ENCODE measurements at regions not wholly inside any gene's neighbourhood (a gene's known extent, or its start where the extent isn't known, plus 50 kb on each side); places are given as distances from the start of the nearest gene placed in this dataset.

- no peak for DNase-seq
These were observed 89.4 kb downstream of the EFNB1 start for GRCh38 chrX:68918202-68918601.

- DNase-seq = no peak
These were observed 89.0 kb downstream of the EFNB1 start for GRCh38 chrX:68917799-68918198.

DNA sequence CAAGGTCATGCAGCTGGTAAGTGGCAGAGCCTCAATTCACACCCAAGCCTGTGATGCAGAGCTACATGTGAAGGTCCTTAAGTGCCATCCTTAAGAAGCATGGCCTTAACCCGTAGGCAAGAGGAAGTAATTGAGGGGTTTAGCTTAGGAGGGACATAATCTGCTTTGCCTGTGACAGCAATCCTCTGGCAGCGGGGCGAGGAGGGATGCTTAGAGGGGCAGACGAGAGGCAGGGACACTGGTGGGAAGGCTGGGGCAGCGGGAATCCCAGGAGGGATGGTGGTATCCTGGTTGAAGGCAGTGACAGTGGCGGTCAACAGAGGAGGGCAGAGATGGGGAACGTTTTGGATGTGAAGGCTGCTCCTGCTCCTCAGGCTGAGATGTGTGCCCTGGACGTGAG is 88.1 kb downstream of the EFNB1 start:
- no peak for DNase-seq

DNA sequence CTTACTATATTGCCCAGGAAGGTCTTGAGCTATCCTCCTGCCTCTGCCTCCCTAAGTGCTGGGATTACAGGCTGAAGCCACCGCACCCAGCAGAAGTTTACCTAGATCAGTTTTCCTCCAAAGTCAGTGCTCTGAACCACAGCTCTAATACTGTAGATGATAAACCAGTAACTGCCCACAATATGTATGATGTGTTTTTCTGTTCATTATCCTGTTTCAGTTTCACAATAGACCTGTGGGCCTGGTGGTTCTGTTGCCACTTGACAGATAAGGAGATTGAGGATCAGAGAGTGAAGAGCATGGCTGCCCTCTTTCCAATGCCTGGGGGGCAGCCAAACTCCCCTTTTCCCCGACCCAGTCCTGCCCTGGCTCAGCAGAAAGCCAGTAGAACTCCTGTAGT is 87.0 kb downstream of the EFNB1 start:
- DNase-seq = no peak

- no peak for DNase-seq
These were observed 85.7 kb downstream of the EFNB1 start for GRCh38 chrX:68914479-68914946.

- no peak for DNase-seq
These were observed 84.4 kb downstream of the EFNB1 start for GRCh38 chrX:68913249-68913547.

- no peak for DNase-seq
These were observed 83.3 kb downstream of the EFNB1 start for GRCh38 chrX:68912113-68912512.

DNA sequence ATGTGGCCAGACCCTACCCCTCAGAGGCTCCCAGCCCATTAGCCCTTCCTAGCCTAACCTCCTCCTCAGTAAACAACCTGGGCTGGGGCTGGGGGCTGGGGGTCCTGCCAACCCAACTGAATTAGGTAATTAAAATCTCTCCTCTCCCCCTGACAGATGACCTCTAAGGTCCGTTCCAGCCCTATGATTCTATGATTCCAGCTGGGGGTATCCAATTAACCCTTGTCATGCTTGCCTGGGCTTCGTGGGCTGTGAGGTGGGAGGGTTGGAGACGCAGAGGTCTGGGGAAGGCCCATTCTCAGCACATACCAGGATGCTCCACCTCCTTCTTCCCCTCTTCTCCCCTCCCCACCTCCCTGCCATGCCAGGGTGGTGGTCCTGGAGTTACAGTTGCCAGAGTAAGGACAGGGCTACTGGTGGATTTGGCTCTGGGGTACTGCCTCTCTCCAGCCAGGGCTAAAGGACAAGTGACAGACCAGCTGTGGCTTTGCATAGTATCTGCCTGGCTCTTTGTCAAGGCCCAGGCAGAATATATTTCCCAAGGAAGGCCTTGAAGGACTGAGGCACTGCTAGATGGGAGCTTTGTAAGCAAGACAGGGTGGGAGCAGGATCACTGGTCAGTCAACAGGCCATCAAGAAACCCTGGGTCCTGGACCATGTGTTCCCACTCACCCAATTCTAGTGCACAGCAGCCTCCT is 82.1 kb downstream of the EFNB1 start:
- DNase-seq = no peak

DNA sequence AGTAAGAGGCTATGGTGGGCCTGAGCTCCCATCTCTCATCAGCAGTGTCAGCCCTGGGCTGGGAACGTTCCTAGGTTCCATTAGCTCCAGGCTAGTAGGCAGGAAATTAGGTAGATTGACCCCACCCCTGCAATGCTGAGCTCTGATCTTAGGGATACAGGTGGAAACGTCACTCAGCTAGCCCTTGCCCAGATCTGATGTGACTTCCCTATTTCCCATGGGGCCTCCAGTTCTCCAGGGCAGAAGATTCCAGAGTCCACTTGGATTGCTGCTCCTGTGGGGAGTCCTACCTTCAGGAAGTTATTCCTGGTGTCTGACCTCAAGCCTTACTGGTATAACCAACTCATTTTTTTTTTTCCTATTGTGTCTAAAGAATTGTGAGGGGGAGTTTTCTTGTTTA is 81.1 kb downstream of the EFNB1 start:
- DNase-seq = no peak

DNA sequence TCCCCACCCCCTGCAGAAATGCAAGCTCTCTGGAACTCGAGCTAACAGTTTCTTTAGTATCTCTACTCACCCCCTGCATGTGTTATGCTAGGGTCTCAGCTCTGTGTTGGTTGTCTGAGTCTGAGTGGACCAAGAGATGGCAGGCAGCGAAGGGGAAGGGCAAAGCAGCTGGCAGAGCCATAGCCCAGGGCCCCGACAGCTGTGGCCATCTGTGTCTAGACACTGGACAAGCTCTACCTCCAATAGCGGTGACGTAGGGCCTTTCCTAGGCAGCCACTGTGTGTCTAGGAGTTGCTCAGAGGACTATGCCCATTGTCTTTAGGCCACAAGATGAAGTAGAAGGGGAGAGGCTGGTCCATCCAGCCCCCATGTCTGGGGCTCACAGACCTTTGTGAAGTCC is 79.2 kb downstream of the EFNB1 start:
- no peak for DNase-seq

- no peak for DNase-seq
These were observed 74.1 kb downstream of the EFNB1 start for GRCh38 chrX:68902706-68903504.

GRCh38 chrX:68901519-68901918 is 72.7 kb downstream of the EFNB1 start:
- DNase-seq = no peak

GRCh38 chrX:68898598-68898997 is 69.8 kb downstream of the EFNB1 start:
- no peak for DNase-seq

- DNase-seq = no peak
These were observed 68.5 kb downstream of the EFNB1 start for GRCh38 chrX:68897118-68897945.

DNA sequence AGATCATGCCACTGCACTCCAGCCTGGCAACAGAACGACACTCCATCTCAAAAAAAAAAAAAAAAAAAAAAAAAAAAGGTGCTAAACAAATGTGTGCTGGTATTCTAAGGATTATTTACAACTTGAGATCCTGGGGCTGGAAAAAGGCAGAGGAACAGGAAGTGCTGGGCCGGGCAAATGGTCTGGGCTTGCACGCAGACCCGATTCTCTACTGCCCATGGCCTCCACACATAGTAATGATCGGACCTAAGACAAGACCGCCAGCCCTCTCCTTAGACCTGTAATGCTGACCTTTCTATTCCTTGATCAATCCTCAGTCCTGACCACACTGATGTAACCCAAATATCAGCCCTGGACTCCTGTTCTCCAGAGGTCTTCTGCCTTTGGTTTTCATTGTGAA is 67.8 kb downstream of the EFNB1 start:
- DNase-seq = no peak

- no peak for DNase-seq
These were observed 67.0 kb downstream of the EFNB1 start for GRCh38 chrX:68895778-68896177.

- no peak for DNase-seq
These were observed 66.5 kb downstream of the EFNB1 start for GRCh38 chrX:68895341-68895755.

GRCh38 chrX:68894513-68895340 is 65.9 kb downstream of the EFNB1 start:
- no peak for DNase-seq

GRCh38 chrX:68894142-68894512 is 65.3 kb downstream of the EFNB1 start:
- no peak for DNase-seq

GRCh38 chrX:68892651-68893050 is 63.8 kb downstream of the EFNB1 start:
- DNase-seq = no peak

DNA sequence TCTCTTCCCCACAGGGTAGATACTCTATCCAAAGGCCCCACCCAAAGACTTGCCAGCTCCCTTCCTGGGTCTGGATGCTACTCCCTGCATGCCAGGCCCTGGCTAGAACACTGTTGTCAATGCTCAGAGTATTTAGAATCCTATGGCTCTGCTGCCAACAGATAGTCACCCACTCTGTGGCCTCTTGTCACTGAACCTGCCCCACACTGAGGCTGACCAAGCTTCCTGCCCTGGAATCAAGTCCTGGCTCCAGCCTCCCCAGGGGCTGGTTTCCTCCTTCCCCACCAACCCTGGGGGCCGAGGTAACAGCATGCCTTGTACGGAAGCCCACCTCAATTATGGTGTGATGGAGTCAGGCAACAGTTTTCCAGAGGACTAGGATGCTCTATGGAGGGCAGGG is 63.3 kb downstream of the EFNB1 start:
- DNase-seq = no peak

Data from activated CD4-positive, alpha-beta T cell treated with anti-CD3 and anti-CD28 coated beads, Interleukin-2, amount 50 U/mL, for 1 hour (primary cell).